Brain pericyte (primary cell): ENCODE measurements at regions not wholly inside any gene's neighbourhood (a gene's known extent, or its start where the extent isn't known, plus 50 kb on each side); places are given as distances from the start of the nearest gene placed in this dataset.

Experiments used
- DNase-seq: peaks from one replicate; pipeline ENCODE4 v3.0.0-alpha.2; 2012; ENCODE audit warnings: low read depth, low spot score

- DNase-seq = no peak
These were observed 488.6 kb downstream of the ETS1 start for GRCh38 chr11:128098781-128099180.

- DNase-seq = no peak
These were observed 491.8 kb downstream of the ETS1 start for GRCh38 chr11:128095466-128095981.

DNA sequence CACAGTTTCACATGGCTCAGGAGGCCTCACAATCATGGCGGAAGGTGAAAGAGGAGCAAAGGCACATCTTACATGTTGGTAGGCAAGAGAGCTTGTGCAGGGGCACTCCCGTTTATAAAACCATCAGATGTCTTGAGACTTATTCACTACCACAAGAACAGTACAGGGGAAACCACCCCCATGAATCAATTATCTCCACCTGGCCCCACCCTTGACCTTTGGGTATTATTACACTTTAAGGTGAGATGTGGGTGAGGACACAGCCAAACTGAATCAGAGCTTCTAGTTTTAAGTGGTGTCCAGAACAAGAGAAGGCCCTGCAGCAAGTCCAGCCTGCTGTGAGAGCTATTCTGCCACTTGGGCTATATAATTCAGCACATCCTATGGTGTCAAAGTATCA lies 493.7 kb downstream of the ETS1 start:
- DNase-seq = no peak

DNA sequence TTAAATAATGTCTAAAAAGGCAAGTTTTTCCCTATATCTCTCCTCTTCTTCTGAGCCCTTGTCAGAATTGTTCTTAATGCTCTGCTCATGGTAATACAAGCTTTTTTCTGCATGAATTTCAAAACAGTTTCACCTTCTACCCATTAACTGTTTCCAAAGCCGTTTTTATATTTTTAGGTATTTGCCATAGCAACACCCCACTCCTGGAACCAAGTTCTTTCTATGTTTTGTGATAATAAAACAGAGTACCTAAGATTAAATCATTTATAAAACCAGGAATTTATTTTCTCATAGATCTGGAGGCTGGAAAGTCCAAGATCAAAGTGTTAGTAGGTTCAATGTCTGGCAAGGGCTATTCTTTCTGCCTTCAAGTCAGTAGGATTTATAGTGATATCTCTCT lies 497.4 kb downstream of the ETS1 start:
- DNase-seq = no peak

DNA sequence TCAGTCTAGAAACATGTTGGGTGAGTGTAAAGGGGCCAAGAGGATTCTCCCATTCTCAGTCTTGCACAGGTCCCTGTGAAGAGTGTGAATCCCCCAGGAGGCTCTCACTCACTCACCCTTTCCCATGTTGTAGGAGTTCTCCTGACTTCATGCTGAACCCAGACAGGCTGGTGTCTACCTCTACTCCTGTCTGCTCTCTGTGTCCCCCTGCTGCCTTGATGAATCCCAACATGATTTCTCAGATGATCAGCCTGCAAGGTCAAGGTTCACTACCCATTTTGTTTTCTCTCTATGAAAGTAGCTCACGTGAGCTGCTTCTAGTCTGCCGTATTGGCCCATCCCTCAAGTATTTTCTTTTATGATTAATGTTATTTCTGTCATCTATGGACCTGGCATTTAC lies 500.6 kb downstream of the ETS1 start:
- DNase-seq = no peak

GRCh38 chr11:128085276-128085675 lies 502.1 kb downstream of the ETS1 start:
- no peak for DNase-seq

- no peak for DNase-seq
These were observed 504.8 kb downstream of the ETS1 start for GRCh38 chr11:128082574-128082973.

- DNase-seq = no peak
These were observed 517.7 kb downstream of the ETS1 start for GRCh38 chr11:128069665-128070064.

GRCh38 chr11:128067780-128068179 lies 519.6 kb downstream of the ETS1 start:
- no peak for DNase-seq

DNA sequence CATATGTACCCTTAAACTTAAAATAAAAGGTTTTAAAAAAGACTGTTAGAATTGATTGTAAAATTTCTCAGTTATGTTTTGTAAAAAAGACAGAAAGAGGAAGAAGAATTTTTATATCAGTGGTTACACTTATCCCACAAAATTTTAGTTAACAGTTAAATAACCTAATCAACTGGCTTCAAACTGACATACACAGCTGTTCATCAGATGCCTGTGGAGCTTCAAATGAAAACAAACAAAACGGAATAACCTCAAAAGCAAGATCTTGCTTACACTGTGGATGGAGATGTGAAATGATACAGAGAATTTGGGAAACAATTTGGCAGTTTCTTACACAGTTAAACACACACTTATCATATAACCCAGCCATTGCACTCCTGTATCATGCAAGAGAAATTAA lies 521.0 kb downstream of the ETS1 start:
- no peak for DNase-seq

GRCh38 chr11:128061281-128061871 lies 526.0 kb downstream of the ETS1 start:
- DNase-seq = no peak

GRCh38 chr11:128058580-128059208 lies 528.7 kb downstream of the ETS1 start:
- DNase-seq = no peak

DNA sequence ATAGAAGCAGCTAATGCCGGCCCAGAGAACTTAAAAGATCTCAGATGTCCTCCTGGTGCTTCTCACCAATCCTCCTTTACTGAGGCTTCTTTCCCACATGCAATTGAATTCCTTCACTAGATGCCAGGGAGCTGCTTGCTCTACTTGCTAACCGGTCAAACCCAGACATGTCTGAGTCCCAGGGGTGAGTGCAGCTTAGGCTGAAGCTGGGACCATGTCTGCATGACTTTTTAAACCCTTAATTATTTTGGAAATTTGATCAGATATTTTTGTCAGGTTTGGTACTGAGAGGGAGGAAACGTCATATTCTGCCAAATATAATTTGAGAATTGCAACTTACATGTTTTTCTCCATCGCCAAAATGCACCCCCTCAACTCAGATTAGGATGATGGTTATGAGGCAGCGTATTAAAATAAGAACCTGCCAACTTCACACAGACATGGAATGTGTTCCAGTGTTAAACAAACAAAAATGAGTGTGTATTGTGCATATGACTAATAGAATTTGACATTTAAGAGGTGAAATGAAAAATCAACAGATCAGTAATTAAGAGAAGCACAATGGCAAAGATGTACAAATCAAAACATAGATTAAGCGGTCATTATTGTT lies 529.5 kb downstream of the ETS1 start:
- no peak for DNase-seq

DNA sequence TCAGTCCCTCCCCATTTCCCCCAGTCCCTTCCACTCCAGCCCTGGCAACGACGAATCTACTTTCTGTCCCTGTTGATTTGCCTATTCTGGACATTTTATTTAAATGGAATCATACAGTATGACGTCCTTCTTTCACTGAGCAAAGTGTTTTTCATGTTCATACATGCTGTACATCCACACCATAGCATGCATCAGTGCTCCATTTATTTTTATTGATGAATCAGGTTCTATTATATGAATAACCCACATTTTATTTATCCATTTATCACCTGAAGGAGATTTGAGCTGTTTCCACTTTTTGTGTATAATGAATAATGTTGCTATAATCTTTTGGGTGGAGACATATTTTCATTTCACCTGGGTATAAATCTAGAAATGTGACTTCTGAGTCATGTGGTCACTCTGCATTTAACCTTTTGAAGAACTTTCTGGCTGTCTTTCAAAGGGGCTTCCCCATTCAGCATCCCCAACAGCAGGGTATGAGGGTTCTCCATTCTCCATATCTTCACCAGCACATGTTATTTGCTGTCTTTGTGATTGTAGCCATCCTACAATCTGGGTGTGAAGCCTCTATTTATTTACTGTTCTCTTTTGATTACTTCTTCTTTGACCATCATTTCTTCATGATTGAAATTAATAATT lies 531.7 kb downstream of the ETS1 start:
- DNase-seq = no peak

DNA sequence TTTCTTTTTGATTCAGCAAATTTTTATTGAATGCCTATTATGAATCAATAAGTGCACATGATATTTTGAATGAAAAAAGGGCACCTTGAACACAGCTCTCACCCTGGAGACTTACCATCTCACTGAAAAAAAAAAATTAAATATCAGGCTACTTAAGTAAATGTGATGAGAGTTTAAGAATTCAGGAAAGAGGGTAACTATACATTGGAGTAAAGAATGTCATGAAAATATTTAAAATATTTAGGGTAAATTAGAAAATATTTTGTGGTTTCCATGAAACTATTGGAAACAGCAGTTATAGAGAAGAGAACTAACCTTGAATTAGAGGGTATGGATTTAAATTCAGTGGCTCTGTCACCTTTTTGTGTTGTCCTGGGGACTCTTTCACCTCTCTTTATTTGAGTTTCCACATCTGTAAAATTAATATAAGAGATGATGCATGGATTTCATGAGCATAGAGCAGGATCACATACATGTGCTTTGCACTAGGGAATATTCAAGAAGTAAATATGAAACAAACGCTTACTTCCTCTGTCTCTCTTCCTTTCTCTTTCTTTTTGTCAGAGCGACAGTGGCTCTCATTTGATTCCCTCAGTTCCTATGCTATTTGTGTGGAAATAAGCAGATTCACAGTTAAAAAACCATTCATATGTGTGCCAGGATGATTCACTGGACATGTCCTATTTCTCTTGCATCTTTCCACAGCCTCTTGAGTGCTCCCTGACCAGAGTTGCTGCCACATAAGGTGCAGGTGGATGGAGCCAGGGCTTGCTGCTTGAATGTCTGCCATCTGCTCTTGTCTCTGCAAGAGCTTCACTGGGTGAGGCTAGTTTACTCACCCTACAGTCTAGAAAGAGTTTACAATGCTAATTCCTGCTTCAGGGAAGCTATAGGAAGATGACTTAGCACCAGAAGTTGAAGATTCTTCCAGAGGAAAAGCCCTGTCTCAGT lies 533.1 kb downstream of the ETS1 start:
- DNase-seq = no peak

DNA sequence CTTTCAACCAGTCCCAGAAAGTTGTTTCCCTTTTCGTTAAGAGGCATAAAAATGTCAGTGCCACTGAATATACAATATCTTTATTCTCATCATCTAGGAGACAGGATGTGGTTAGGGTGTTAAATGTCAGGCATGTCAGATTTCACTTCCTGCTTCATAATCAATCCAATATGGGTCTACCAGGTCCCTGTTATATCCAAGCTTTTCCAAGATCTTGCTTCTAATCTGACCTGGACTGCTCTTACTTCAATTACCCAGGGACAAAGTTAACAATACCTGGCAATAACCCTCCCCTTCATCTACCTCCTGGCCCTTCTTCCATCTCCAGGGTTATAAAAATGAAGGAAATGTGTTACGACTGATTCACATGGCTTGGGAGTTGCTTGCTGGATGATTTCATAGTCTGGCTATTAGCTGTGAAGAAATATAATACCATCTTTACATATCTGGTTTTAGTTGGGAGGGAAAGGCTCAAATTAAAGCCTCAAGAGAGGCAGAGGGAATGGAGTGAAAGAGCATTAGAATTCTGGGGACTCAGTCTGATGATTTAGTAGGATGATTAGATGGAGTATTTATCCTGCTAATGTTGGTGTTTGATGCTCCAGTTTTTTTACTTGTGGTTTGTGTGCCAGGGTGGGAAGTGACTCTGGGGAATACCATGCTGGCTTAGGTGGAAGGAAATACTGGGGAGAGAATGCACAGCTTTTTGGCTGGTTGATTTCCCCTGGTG lies 534.3 kb downstream of the ETS1 start:
- DNase-seq = peak; percentile 21

DNA sequence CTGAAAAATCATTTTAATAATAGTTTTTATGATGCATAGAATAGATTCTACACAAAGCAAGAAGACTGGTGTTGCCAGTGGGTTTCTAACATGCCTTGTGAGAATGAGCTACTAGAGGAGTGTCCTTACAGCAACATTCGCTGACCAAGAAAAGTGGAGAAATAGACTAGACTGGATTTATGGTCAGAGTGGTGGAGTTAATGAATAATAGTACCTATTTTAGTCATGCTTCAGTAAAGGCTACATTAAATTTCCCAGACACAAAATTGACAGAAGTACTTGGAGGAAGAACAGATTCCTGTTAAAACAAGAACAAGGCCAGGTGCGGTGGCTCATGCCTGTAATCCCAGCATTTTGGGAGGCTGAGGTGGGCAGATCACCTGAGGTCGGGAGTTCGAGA lies 539.2 kb downstream of the ETS1 start:
- DNase-seq = no peak

DNA sequence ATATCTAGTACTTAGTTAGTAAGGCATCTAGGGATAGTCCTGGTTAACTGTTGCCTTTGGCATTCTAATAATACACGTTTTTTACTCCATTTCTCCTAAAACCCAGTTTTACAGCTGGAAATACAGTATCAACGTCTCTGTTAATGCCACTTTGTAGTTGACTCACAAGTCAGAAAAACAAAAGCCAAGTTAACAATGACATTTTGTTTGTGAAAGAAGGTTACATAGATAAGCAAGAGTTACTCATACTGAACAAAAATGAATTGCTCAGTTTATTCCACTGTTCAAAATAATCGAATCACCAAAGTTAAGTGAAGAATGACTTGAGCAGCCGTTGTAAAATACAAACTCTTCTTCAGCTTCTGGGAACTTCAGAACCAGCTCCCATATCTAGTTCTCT lies 540.3 kb downstream of the ETS1 start:
- DNase-seq = no peak

DNA sequence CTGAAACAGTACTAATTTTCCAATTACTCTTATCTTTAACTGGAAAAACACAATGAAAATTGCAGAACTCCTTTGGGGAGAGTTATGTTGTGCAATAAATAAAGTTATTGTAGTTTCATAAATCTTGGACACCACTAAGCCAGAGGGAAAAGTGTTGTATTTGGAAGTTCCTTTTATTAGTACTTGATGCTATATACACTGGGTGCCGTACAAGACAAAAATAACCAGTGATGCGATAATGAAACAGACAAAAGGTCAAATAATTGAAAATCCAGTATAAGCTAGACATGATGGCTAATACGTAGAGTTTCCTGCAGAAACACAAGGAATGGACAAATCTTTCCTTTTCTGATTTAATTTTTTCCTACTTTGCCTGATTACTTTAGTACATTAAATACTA lies 541.1 kb downstream of the ETS1 start:
- no peak for DNase-seq

DNA sequence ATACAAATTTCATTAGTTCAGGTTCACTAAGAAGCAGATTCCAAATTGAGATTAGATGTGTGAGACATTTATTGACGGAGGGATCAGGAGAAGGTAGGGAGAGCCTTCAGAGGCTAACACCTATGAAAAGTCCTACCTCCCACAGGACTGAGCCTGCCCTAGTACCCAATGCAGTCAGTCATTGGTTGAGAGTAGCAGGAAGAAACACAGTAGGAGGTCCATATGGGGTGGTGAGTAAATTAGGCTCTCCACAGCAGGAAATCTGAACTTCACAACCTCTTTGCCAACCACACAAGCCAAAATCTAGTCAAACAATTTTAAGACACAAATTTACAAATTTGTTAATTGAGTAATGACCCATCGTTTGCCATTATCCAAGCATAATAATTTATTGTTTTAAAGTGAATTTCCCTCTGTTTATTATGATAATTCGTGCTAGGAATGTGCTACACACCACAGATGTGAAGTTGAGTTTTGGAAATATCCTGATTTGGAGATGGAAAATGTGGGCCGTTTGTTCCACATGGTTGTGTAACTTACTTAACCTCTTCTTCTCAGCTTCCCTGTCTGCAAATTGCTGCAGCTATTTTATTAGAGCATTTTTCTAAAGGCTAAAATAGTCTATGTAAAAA lies 542.1 kb downstream of the ETS1 start:
- no peak for DNase-seq
